Neural progenitor cell (in vitro differentiated cells): ENCODE measurements at regions not wholly inside any gene's neighbourhood (a gene's known extent, or its start where the extent isn't known, plus 50 kb on each side); places are given as distances from the start of the nearest gene placed in this dataset.

Experiments
- EZH2 ChIP-seq: fragments of 200-600 bp; sonication (generic); IDR thresholded peaks from 2 replicates; pipeline ENCODE4 v1.6.1; 2017; ENCODE audit warnings: antibody characterized with exemption, mild to moderate bottlenecking, moderate library complexity
- TF ChIP-seq, protein P1 (sequence below): fragments of 200-600 bp; sonication (generic); IDR thresholded peaks from 2 replicates; pipeline ENCODE4 v1.5.1; 2017; ENCODE audit warnings: antibody characterized with exemption, mild to moderate bottlenecking

DNA sequence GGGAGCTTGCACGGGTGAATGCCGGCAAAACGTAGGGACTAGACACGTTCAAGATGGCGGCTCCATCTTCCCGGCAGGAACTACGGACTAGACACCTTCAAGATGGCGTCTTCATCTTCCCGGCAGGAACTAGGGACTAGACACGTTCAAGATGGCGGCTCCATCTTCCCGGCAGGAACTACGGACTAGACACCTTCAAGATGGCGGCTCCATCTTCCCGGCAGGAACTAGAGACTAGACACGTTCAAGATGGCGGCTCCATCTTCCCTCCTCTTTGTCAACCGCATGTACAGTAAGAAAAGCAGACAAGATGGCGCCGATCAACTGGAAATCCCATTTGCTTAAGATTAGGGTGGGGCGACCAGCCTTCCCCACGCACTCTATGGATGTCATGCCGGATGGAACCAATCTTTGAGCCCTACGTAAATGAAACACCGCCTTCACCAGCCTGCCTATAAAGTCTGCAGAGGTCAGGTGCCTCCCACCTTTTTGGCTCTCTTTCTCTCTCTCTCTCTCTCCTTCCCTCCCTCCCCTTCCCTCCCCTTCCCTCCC lies 222.4 kb downstream of the CRLF2 start:
- TF ChIP-seq, protein P1, sequence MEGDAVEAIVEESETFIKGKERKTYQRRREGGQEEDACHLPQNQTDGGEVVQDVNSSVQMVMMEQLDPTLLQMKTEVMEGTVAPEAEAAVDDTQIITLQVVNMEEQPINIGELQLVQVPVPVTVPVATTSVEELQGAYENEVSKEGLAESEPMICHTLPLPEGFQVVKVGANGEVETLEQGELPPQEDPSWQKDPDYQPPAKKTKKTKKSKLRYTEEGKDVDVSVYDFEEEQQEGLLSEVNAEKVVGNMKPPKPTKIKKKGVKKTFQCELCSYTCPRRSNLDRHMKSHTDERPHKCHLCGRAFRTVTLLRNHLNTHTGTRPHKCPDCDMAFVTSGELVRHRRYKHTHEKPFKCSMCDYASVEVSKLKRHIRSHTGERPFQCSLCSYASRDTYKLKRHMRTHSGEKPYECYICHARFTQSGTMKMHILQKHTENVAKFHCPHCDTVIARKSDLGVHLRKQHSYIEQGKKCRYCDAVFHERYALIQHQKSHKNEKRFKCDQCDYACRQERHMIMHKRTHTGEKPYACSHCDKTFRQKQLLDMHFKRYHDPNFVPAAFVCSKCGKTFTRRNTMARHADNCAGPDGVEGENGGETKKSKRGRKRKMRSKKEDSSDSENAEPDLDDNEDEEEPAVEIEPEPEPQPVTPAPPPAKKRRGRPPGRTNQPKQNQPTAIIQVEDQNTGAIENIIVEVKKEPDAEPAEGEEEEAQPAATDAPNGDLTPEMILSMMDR, result no peak
- no peak for TF ChIP-seq EZH2
